ENCODE measurements at regions not wholly inside any gene's neighbourhood (a gene's known extent, or its start where the extent isn't known, plus 50 kb on each side); places are given as distances from the start of the nearest gene placed in this dataset.

- Histone ChIP-seq H3K4me3 (ENCODE audit: low read length) (no peak overlapping the region), H3K27me3 (ENCODE audit: insufficient read depth, low read length) (no peaks in the 10 kb centered on the region), H3K9me3 (ENCODE audit: low read length) (no peaks in the 10 kb centered on the region), H3K4me1 (ENCODE audit: insufficient read depth, low read length) (peaks cover 34% of the 10 kb centered on the region), H2AFZ (ENCODE audit: low read depth, low read length) (no peak overlapping the region), H3K36me3 (ENCODE audit: insufficient read depth, low read length) (no peaks in the 10 kb centered on the region)
These were observed 107.0 kb upstream of the PFN2 start for GRCh38 chr3:150077581-150078247.

DNA sequence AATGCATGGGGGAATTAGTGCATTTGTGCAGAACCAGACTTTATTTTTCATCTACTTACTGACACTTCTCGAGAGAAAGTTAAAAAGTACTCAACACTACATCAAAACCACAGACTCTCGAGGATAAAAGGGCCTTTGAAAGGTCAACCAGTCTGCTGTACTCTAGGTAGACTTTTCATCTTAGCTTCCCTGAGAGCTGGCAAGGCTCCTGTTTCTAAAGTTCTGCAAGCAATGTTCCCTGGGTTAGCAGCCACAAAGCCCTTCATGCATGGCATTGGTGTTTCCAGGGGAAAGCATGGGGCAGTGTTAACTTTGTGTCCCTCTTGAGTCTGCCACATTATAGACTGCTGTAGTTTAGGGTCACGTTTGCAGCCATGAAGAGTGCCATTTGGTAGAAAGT is 106.4 kb upstream of the PFN2 start:
- Histone ChIP-seq H3K4me1 (ENCODE audit: insufficient read depth, low read length) (peaks cover 36% of the 10 kb centered on the region), H3K9me3 (ENCODE audit: low read length) (no peaks in the 10 kb centered on the region), H2AFZ (ENCODE audit: low read depth, low read length) (no peak overlapping the region), H3K36me3 (ENCODE audit: insufficient read depth, low read length) (no peaks in the 10 kb centered on the region), H3K4me3 (ENCODE audit: low read length) (no peak overlapping the region), H3K27me3 (ENCODE audit: insufficient read depth, low read length) (no peaks in the 10 kb centered on the region)

- no peaks in the 10 kb centered on the region for H3K27me3 ChIP-seq (ENCODE audit: insufficient read depth, low read length)
- H2AFZ ChIP-seq (ENCODE audit: low read depth, low read length): no peak overlapping the region
- H3K9me3 ChIP-seq (ENCODE audit: low read length): no peaks in the 10 kb centered on the region
- no peak overlapping the region for H3K4me3 ChIP-seq (ENCODE audit: low read length)
- H3K36me3 ChIP-seq (ENCODE audit: insufficient read depth, low read length): no peaks in the 10 kb centered on the region
- peaks cover 36% of the 10 kb centered on the region for H3K4me1 ChIP-seq (ENCODE audit: insufficient read depth, low read length)
These were observed 105.7 kb upstream of the PFN2 start for GRCh38 chr3:150076443-150076842.

GRCh38 chr3:150075417-150075865 is 104.7 kb upstream of the PFN2 start:
- no peak overlapping the region for H3K4me3 ChIP-seq (ENCODE audit: low read length)
- peaks cover 36% of the 10 kb centered on the region for H3K4me1 ChIP-seq (ENCODE audit: insufficient read depth, low read length)
- no peaks in the 10 kb centered on the region for H3K27me3 ChIP-seq (ENCODE audit: insufficient read depth, low read length)
- no peaks in the 10 kb centered on the region for H3K9me3 ChIP-seq (ENCODE audit: low read length)
- no peaks in the 10 kb centered on the region for H3K36me3 ChIP-seq (ENCODE audit: insufficient read depth, low read length)
- H2AFZ ChIP-seq (ENCODE audit: low read depth, low read length): no peak overlapping the region

DNA sequence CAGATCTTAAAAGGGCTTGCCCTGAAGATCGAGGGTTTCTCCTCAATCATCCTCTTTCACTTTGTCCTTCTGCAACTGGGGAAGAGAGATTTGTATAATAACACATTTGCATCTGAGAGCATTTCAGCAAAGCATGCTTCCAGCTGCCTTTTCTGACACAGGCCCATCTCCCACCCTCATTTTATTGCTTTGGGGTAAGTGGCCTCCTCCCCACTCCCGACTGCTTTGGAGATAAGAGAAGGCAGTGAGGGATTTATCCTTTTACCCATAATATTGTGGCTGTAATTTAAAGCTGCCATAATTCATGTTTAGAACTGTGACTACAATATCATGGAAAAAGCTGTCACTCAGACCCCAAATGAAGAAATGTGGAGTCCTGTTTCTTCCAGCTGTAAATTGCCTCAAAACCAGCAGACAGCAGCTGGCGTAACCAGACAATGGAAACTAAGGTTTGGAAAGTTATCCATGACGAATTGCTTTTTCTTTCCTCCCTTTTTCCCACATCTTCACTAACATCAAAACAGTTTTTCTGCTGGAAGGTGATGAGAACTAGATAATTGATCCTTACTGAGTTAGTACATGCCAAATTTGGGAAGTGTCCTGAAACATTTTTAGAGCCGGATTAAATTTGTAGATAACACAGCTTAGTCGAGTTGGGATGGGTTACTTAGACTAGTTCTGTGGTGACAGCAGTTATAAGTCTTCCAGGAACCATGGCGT is 104.2 kb upstream of the PFN2 start:
- Histone ChIP-seq H2AFZ (ENCODE audit: low read depth, low read length) (no peak overlapping the region), H3K27me3 (ENCODE audit: insufficient read depth, low read length) (no peaks in the 10 kb centered on the region), H3K4me1 (ENCODE audit: insufficient read depth, low read length) (peaks cover 32% of the 10 kb centered on the region), H3K4me3 (ENCODE audit: low read length) (no peak overlapping the region), H3K9me3 (ENCODE audit: low read length) (no peaks in the 10 kb centered on the region), H3K36me3 (ENCODE audit: insufficient read depth, low read length) (no peaks in the 10 kb centered on the region)

GRCh38 chr3:150074277-150074676 is 103.6 kb upstream of the PFN2 start:
- no peaks in the 10 kb centered on the region for H3K9me3 ChIP-seq (ENCODE audit: low read length)
- H3K27me3 ChIP-seq (ENCODE audit: insufficient read depth, low read length): no peaks in the 10 kb centered on the region
- peaks cover 26% of the 10 kb centered on the region for H3K4me1 ChIP-seq (ENCODE audit: insufficient read depth, low read length)
- no peaks in the 10 kb centered on the region for H3K36me3 ChIP-seq (ENCODE audit: insufficient read depth, low read length)
- no peak overlapping the region for H2AFZ ChIP-seq (ENCODE audit: low read depth, low read length)
- no peak overlapping the region for H3K4me3 ChIP-seq (ENCODE audit: low read length)

DNA sequence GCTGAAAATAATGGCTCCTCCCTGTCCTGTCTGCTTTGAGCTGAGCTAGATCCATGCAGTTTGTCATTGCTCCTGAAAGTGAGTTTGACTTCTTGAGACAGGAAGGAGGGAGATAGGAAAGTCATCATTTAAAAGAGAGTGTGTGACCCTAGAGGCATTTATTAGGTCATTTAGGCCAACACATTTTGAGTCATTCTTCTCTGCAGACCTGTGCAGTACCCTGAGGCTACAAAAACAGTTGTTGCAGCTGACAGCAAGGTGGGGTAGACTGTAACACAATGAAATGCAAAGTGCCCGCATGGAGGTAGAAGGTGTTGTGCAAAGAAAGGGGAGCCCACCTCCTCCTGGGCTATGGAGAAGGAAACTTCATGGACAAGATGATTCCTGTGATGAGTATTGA is 102.8 kb upstream of the PFN2 start:
- Histone ChIP-seq H3K4me3 (ENCODE audit: low read length) (no peak overlapping the region), H3K27me3 (ENCODE audit: insufficient read depth, low read length) (no peaks in the 10 kb centered on the region), H3K36me3 (ENCODE audit: insufficient read depth, low read length) (no peaks in the 10 kb centered on the region), H3K9me3 (ENCODE audit: low read length) (no peaks in the 10 kb centered on the region), H2AFZ (ENCODE audit: low read depth, low read length) (no peak overlapping the region), H3K4me1 (ENCODE audit: insufficient read depth, low read length) (peaks cover 19% of the 10 kb centered on the region)

DNA sequence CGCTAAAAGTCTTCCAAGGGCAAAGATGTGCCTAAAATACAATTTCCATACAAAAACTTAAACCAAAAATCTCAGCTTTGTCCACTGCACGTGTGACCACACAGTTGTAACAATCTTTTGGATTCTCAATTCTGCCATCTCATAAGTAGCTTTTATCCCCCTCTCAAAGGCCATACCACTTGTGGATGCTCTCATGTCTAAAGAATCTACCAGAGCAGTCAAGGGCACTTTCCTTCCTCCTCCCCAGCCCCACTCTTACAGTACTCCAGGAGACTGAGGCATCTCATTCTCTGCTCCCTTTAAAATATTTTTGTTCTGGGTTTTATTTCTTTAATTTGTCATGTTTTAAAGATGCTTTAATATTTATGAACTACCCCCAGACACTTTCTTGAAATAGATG is 102.3 kb upstream of the PFN2 start:
- Histone ChIP-seq H3K27me3 (ENCODE audit: insufficient read depth, low read length) (no peaks in the 10 kb centered on the region), H3K4me1 (ENCODE audit: insufficient read depth, low read length) (peaks cover 17% of the 10 kb centered on the region), H2AFZ (ENCODE audit: low read depth, low read length) (no peak overlapping the region), H3K9me3 (ENCODE audit: low read length) (no peaks in the 10 kb centered on the region), H3K36me3 (ENCODE audit: insufficient read depth, low read length) (no peaks in the 10 kb centered on the region), H3K4me3 (ENCODE audit: low read length) (no peak overlapping the region)

DNA sequence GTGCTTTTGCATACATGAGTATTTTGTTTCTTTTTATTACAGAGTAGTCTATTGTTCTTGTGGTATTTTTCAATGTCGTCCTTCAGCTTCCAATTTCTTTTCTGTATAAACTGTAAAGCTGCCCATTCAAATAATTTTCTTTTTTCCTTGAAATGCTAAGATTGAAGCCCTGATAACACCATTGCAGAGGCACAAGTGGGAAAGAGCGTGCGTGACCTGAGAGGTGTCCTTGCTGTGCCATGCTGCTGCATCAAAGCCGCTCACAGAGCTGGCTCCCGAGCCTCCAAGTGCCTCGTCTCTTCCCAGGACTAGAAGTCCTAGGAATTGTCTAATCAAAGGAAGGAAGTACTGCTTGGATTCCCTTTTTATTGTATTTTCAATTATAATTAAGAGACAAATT is 101.9 kb upstream of the PFN2 start:
- Histone ChIP-seq H3K4me1 (ENCODE audit: insufficient read depth, low read length) (peaks cover 17% of the 10 kb centered on the region), H3K27me3 (ENCODE audit: insufficient read depth, low read length) (no peaks in the 10 kb centered on the region), H2AFZ (ENCODE audit: low read depth, low read length) (no peak overlapping the region), H3K9me3 (ENCODE audit: low read length) (no peaks in the 10 kb centered on the region), H3K36me3 (ENCODE audit: insufficient read depth, low read length) (no peaks in the 10 kb centered on the region), H3K4me3 (ENCODE audit: low read length) (no peak overlapping the region)

GRCh38 chr3:150070271-150070670 is 99.6 kb upstream of the PFN2 start:
- Histone ChIP-seq H3K4me1 (ENCODE audit: insufficient read depth, low read length) (peaks cover 17% of the 10 kb centered on the region), H3K9me3 (ENCODE audit: low read length) (no peaks in the 10 kb centered on the region), H2AFZ (ENCODE audit: low read depth, low read length) (no peak overlapping the region), H3K36me3 (ENCODE audit: insufficient read depth, low read length) (no peaks in the 10 kb centered on the region), H3K27me3 (ENCODE audit: insufficient read depth, low read length) (no peaks in the 10 kb centered on the region), H3K4me3 (ENCODE audit: low read length) (no peak overlapping the region)

DNA sequence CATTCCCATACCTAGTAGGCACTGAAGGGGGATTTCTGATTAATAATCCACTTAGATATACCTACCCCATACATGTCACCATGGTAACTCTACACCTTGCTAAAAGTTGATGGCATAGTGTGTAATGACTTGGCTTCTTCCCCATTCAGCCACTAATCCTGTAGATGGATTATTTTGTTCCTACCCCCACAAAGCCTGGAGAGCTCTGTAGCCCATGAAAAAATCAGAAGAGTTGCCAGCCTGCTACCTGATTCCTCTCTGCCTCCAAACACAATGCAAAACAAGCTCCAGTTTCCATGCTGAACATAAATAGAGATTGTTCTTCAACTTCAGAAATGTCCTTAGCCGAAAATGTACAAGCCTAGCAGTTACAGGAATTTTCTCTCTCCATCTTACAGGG is 98.9 kb upstream of the PFN2 start:
- Histone ChIP-seq H3K4me3 (ENCODE audit: low read length) (no peak overlapping the region), H3K36me3 (ENCODE audit: insufficient read depth, low read length) (no peaks in the 10 kb centered on the region), H3K9me3 (ENCODE audit: low read length) (no peaks in the 10 kb centered on the region), H2AFZ (ENCODE audit: low read depth, low read length) (no peak overlapping the region), H3K27me3 (ENCODE audit: insufficient read depth, low read length) (no peaks in the 10 kb centered on the region), H3K4me1 (ENCODE audit: insufficient read depth, low read length) (peaks cover 12% of the 10 kb centered on the region)

DNA sequence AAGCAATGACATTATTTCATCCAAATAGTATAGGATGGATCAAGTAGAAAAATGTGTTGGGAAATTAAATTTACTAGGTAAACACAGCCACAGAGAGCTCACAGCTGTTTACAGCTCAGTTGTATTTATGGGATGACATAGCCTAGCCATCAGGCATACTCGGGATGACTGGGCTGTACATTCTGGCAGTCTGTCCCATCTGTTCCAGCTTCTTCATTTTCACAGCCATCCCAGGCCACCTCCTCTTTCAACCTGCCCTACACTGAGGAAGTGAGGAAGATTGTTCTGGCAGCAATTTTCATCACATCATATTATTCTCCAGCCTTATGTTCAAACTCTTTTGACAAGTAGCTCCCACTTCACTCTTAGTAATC is 98.4 kb upstream of the PFN2 start:
- Histone ChIP-seq H3K27me3 (ENCODE audit: insufficient read depth, low read length) (no peaks in the 10 kb centered on the region), H2AFZ (ENCODE audit: low read depth, low read length) (no peak overlapping the region), H3K36me3 (ENCODE audit: insufficient read depth, low read length) (no peaks in the 10 kb centered on the region)

DNA sequence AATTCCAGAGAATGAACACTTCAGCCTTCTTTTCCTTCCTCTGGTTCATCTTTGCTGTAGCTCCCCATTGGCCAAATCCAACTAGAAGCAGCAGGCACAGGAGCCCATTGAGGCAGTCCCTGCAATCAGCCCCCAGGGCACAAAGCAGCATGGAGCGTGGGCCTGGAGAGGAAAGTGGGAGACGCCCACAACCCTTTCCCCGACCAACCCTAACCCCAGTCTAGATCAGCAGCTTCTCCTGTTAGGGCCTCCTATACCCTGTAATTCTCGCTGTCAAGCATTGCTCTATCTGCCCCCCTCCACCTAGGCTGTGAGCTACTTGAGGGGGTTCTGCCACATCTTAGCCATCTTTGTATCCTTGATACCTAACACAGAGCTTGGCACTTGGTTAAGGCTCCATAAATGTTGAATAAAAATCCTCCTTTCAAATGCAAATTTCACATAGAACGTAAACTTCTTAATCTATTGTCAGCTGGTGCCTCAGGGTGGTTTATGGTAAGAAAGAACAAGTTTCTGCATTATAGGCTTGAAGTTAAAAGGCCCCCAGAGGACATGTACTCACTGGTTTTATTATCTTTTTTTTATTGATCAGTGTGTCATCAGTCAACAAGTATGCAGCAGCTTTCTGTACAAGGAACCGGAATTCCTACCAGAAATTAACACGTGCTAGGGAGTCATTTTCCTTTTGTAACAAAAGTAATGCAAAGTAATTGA is 97.9 kb upstream of the PFN2 start:
- no peak overlapping the region for H3K4me3 ChIP-seq (ENCODE audit: low read length)
- H2AFZ ChIP-seq (ENCODE audit: low read depth, low read length): no peak overlapping the region
- H3K36me3 ChIP-seq (ENCODE audit: insufficient read depth, low read length): no peaks in the 10 kb centered on the region
- H3K9me3 ChIP-seq (ENCODE audit: low read length): no peaks in the 10 kb centered on the region
- H3K27me3 ChIP-seq (ENCODE audit: insufficient read depth, low read length): no peaks in the 10 kb centered on the region
- peaks cover 7% of the 10 kb centered on the region for H3K4me1 ChIP-seq (ENCODE audit: insufficient read depth, low read length)

More for the DNA sequence above, 98.4 kb upstream of the PFN2 start:
- Histone ChIP-seq H3K4me3 (ENCODE audit: low read length) (no peak overlapping the region), H3K4me1 (ENCODE audit: insufficient read depth, low read length) (peaks cover 7% of the 10 kb centered on the region), H3K9me3 (ENCODE audit: low read length) (no peaks in the 10 kb centered on the region)

Data from neuron (in vitro differentiated cells).